OCI-LY3 (cell line): ENCODE measurements at regions not wholly inside any gene's neighbourhood (a gene's known extent, or its start where the extent isn't known, plus 50 kb on each side); places are given as distances from the start of the nearest gene placed in this dataset.

Source experiments
- H2AFZ ChIP-seq: fragments of 200-600, 300-600 bp; shearing (Covaris generic); 2 replicates; pipeline ENCODE4 v1.6.0; 2014; ENCODE audit warnings: antibody characterized with exemption, low read depth, low read length
- H3K27ac ChIP-seq: fragments of 200-600, 300-600 bp; sonication (generic); 2 replicates; pipeline ENCODE4 v1.5.1; 2014; ENCODE audit warnings: mild to moderate bottlenecking, low read length, moderate library complexity, mixed read lengths
- H3K27me3 ChIP-seq: fragments of 200-600, 300-600 bp; sonication (generic); 2 replicates; pipeline ENCODE4 v1.6.1; 2014; ENCODE audit warnings: low read depth, low read length, mixed read lengths
- H3K36me3 ChIP-seq: fragments of 200-600, 300-600 bp; sonication (generic); replicated peaks from 2 replicates; pipeline ENCODE3; 2014; ENCODE audit warnings: low read depth, low read length, mixed read lengths
- H3K4me1 ChIP-seq: fragments of 300-600, 200-600 bp; sonication (generic); 2 replicates; pipeline ENCODE4 v1.6.1; 2014; ENCODE audit warnings: low read length, mixed read lengths
- H3K4me2 ChIP-seq: fragments of 200-600, 300-600 bp; sonication (generic); 2 replicates; pipeline ENCODE4 v1.6.1; 2014; ENCODE audit warnings: low read length, mixed read lengths
- H3K4me3 ChIP-seq: fragments of 300-600, 200-600 bp; sonication (generic); 2 replicates; pipeline ENCODE4 v1.5.1; 2014; ENCODE audit warnings: antibody characterized with exemption, mild to moderate bottlenecking, low read length, moderate library complexity
- H3K79me2 ChIP-seq: fragments of 300-600, 200-600 bp; shearing (Covaris generic); 2 replicates; pipeline ENCODE4 v1.6.1; 2014; ENCODE audit warnings: mild to moderate bottlenecking, low read length, mixed read lengths
- H3K9ac ChIP-seq: fragments of 300-600, 200-600 bp; shearing (Covaris generic); 2 replicates; pipeline ENCODE4 v1.6.0; 2014; ENCODE audit warnings: mild to moderate bottlenecking, low read length, moderate library complexity
- H3K9me3 ChIP-seq: fragments of 200-600, 300-600 bp; shearing (Covaris generic); 2 replicates; pipeline ENCODE4 v1.6.1; 2014; ENCODE audit warnings: low read length, mixed read lengths; ENCODE audit not compliant: insufficient read depth
- H4K20me1 ChIP-seq: fragments of 200-600, 300-600 bp; sonication (generic); 2 replicates; pipeline ENCODE4 v1.6.1; 2016; ENCODE audit warnings: low read length, mixed read lengths; ENCODE audit not compliant: insufficient read depth
- CTCF ChIP-seq: fragments of 200-600, 300-600 bp; sonication (generic); IDR thresholded peaks from 2 replicates; pipeline ENCODE4 v1.5.1; 2014; ENCODE audit warnings: antibody characterized with exemption, low read length, low read depth
- EZH2phosphoT487 ChIP-seq: fragments of 200-600 bp; shearing (Covaris generic); IDR thresholded peaks from 2 replicates; pipeline ENCODE4 v1.6.1; 2018; ENCODE audit warnings: antibody characterized with exemption, mixed run types, low read depth

- TF ChIP-seq EZH2phosphoT487, result no peak
- TF ChIP-seq CTCF, result no peak
Measured at GRCh38 chr14:71730471-71730870, 201.8 kb upstream of the RGS6 start.

GRCh38 chr14:71731096-71731495 is 201.1 kb upstream of the RGS6 start:
- H4K20me1 ChIP-seq, result no peaks in the 10 kb centered on the region
- H3K4me1 ChIP-seq, result peaks cover 5% of the 10 kb centered on the region
- H3K4me3 ChIP-seq, result no peak overlapping the region
- H3K4me2 ChIP-seq, result no peak overlapping the region
- TF ChIP-seq CTCF (no peak), EZH2phosphoT487 (no peak)
- H3K9me3 ChIP-seq, result no peaks in the 10 kb centered on the region
- H2AFZ ChIP-seq, result no peak overlapping the region
- peaks cover 19% of the 10 kb centered on the region for H3K36me3 ChIP-seq
- H3K79me2 ChIP-seq, result no peaks in the 10 kb centered on the region
- H3K27ac ChIP-seq, result no peak overlapping the region
- H3K27me3 ChIP-seq, result no peaks in the 10 kb centered on the region
- no peak overlapping the region for H3K9ac ChIP-seq

More at GRCh38 chr14:71730471-71730870, 201.8 kb upstream of the RGS6 start:
- Histone ChIP-seq H3K9ac (no peak overlapping the region), H3K4me2 (no peak overlapping the region), H3K36me3 (peaks cover 15% of the 10 kb centered on the region), H3K79me2 (no peaks in the 10 kb centered on the region), H4K20me1 (no peaks in the 10 kb centered on the region), H2AFZ (no peak overlapping the region), H3K4me1 (peaks cover 11% of the 10 kb centered on the region), H3K27ac (no peak overlapping the region), H3K9me3 (no peaks in the 10 kb centered on the region), H3K4me3 (no peak overlapping the region), H3K27me3 (no peaks in the 10 kb centered on the region)

- H3K4me1 ChIP-seq, result no peaks in the 10 kb centered on the region
- TF ChIP-seq CTCF (no peak), EZH2phosphoT487 (no peak)
- H3K36me3 ChIP-seq, result peaks cover 19% of the 10 kb centered on the region
- no peak overlapping the region for H3K27ac ChIP-seq
- no peak overlapping the region for H3K9ac ChIP-seq
- no peaks in the 10 kb centered on the region for H3K79me2 ChIP-seq
- H3K4me2 ChIP-seq, result no peak overlapping the region
- H4K20me1 ChIP-seq, result no peaks in the 10 kb centered on the region
- no peak overlapping the region for H3K4me3 ChIP-seq
- H3K9me3 ChIP-seq, result no peaks in the 10 kb centered on the region
- no peak overlapping the region for H2AFZ ChIP-seq
- no peaks in the 10 kb centered on the region for H3K27me3 ChIP-seq
Measured at GRCh38 chr14:71733210-71733883, 198.9 kb upstream of the RGS6 start.

- TF ChIP-seq EZH2phosphoT487 (no peak), CTCF (no peak)
Measured at GRCh38 chr14:71734076-71734475, 198.2 kb upstream of the RGS6 start.

More at GRCh38 chr14:71734076-71734475, 198.2 kb upstream of the RGS6 start:
- no peak overlapping the region for H3K4me2 ChIP-seq
- no peak overlapping the region for H3K4me3 ChIP-seq
- no peaks in the 10 kb centered on the region for H3K79me2 ChIP-seq
- no peaks in the 10 kb centered on the region for H3K9me3 ChIP-seq
- no peaks in the 10 kb centered on the region for H3K27me3 ChIP-seq
- no peak overlapping the region for H2AFZ ChIP-seq
- no peaks in the 10 kb centered on the region for H4K20me1 ChIP-seq
- no peak overlapping the region for H3K9ac ChIP-seq
- H3K36me3 ChIP-seq, result peaks cover 22% of the 10 kb centered on the region
- no peaks in the 10 kb centered on the region for H3K4me1 ChIP-seq
- H3K27ac ChIP-seq, result no peak overlapping the region
